CD14-positive monocyte (primary cell): ENCODE measurements at regions not wholly inside any gene's neighbourhood (a gene's known extent, or its start where the extent isn't known, plus 50 kb on each side); places are given as distances from the start of the nearest gene placed in this dataset.

Experiments
- DNase-seq, 3 donors: peaks; one replicate each; pipeline ENCODE4 v3.0.0-alpha.2; 2011 to 2022
- H2AFZ ChIP-seq: 2 replicates; pipeline ENCODE4 v1.6.0; 2012; ENCODE audit warnings: mild to moderate bottlenecking, low read depth, low read length, inconsistent platforms; ENCODE audit not compliant: insufficient read depth, poor library complexity, severe bottlenecking
- H3K27ac ChIP-seq, 2 donors: 1 replicate in 1 of 2; 2 replicates in 1 of 2; pipeline ENCODE4 v1.5.1; 2012 to 2013; ENCODE audit warnings: low read length in 2 of 2, control low read depth in 1 of 2, inconsistent platforms in 1 of 2, low read depth in 1 of 2, mild to moderate bottlenecking in 1 of 2
- H3K27me3 ChIP-seq, 2 donors: one replicate each; pipeline versions ENCODE4 v1.6.0 to v1.6.1; 2011 to 2013; ENCODE audit warnings: low read length in 2 of 2; ENCODE audit not compliant: control insufficient read depth in 2 of 2, insufficient read depth in 2 of 2
- H3K36me3 ChIP-seq, 2 donors: replicated peaks in 1 of 2; 1 replicate in 1 of 2; 2 replicates in 1 of 2; pipeline versions ENCODE4 v1.5.1 to v1.6.1; 2012 to 2013; ENCODE audit warnings: low read length in 2 of 2, control low read depth in 1 of 2, inconsistent platforms in 1 of 2, mild to moderate bottlenecking in 1 of 2; ENCODE audit not compliant: insufficient read depth in 2 of 2, control insufficient read depth in 1 of 2
- H3K4me1 ChIP-seq, 2 donors: 1 replicate in 1 of 2; 2 replicates in 1 of 2; pipeline versions ENCODE4 v1.5.1 to v1.6.1; 2012 to 2013; ENCODE audit warnings: low read length in 2 of 2, control low read depth in 1 of 2, inconsistent platforms in 1 of 2, mild to moderate bottlenecking in 1 of 2, moderate library complexity in 1 of 2; ENCODE audit not compliant: insufficient read depth in 2 of 2, control insufficient read depth in 1 of 2
- H3K4me2 ChIP-seq: replicated peaks from 2 replicates; pipeline ENCODE3; 2012; ENCODE audit warnings: low read length, moderate library complexity, mild to moderate bottlenecking; ENCODE audit not compliant: poor library complexity, severe bottlenecking; ENCODE audit errors: extremely low read depth
- H3K4me3 ChIP-seq, 3 experiments: fragments of 200-600 bp in 1 of 3; sonication (generic) in 1 of 3; replicated peaks in 1 of 3; 1 replicate in 2 of 3; 2 replicates in 1 of 3; pipeline ENCODE4 v1.5.1; 2011 to 2013; ENCODE audit warnings: low read length in 3 of 3, mild to moderate bottlenecking in 3 of 3, control low read depth in 2 of 3, low read depth in 2 of 3, inconsistent platforms in 1 of 3, moderate library complexity in 1 of 3
- H3K79me2 ChIP-seq: 2 replicates; pipeline ENCODE4 v1.6.0; 2012; ENCODE audit warnings: mild to moderate bottlenecking, control low read depth, inconsistent platforms, low read length, moderate library complexity; ENCODE audit not compliant: insufficient read depth
- H3K9ac ChIP-seq: 2 replicates; pipeline ENCODE4 v1.6.0; 2017; ENCODE audit warnings: low read length, mild to moderate bottlenecking; ENCODE audit not compliant: insufficient read depth, poor library complexity, severe bottlenecking
- H3K9me3 ChIP-seq, 2 donors: replicated peaks in 1 of 2; 1 replicate in 1 of 2; 2 replicates in 1 of 2; pipeline versions ENCODE4 v1.5.1 to v1.6.1; 2012 to 2013; ENCODE audit warnings: low read length in 2 of 2, control low read depth in 1 of 2; ENCODE audit not compliant: control insufficient read depth in 1 of 2, insufficient read depth in 1 of 2
- H4K20me1 ChIP-seq: 2 replicates; pipeline ENCODE4 v1.6.0; 2012; ENCODE audit warnings: mild to moderate bottlenecking, low read length, control low read depth, moderate library complexity; ENCODE audit not compliant: insufficient read depth
- H3K27ac Mint-ChIP-seq, 7 donors: one replicate each; pipeline ENCODE4 v1.8.0; 2020; ENCODE audit warnings: mild to moderate bottlenecking in 7 of 7, mixed read lengths in 7 of 7, moderate library complexity in 6 of 7, inconsistent platforms in 2 of 7
- H3K27me3 Mint-ChIP-seq, 3 donors: one replicate each; pipeline ENCODE4 v1.8.0; 2021 to 2022; ENCODE audit warnings: low read depth in 3 of 3, mild to moderate bottlenecking in 3 of 3, mixed read lengths in 3 of 3, moderate library complexity in 3 of 3, inconsistent platforms in 1 of 3
- H3K36me3 Mint-ChIP-seq, 2 donors: one replicate each; pipeline ENCODE4 v1.8.0; 2020; ENCODE audit warnings: mixed read lengths in 2 of 2, inconsistent platforms in 1 of 2, mild to moderate bottlenecking in 1 of 2
- H3K4me1 Mint-ChIP-seq: one replicate; pipeline ENCODE4 v1.8.0; 2020; ENCODE audit warnings: mild to moderate bottlenecking, mixed read lengths
- H3K4me3 Mint-ChIP-seq, 2 donors: one replicate each; pipeline ENCODE4 v1.8.0; 2020; ENCODE audit warnings: mild to moderate bottlenecking in 2 of 2, mixed read lengths in 2 of 2, moderate library complexity in 1 of 2
- H3K9me3 Mint-ChIP-seq, 7 donors: one replicate each; pipeline ENCODE4 v1.8.0; 2020 to 2022; ENCODE audit warnings: mixed read lengths in 7 of 7, mild to moderate bottlenecking in 6 of 7, moderate library complexity in 6 of 7, inconsistent platforms in 2 of 7
- CTCF ChIP-seq: fragments of 200-600 bp; IDR thresholded peaks from one replicate; pipeline ENCODE4 v1.8.0; 2022; ENCODE audit warnings: antibody characterized with exemption, mild to moderate bottlenecking
- WGBS: methylation state at CpG from one replicate; pipeline ENCODE4 v1.1.5; 2013; ENCODE audit warnings: missing lambda C conversion rate; ENCODE audit not compliant: insufficient coverage; 5-methylcytosine and 5-hydroxymethylcytosine counted together
- intact Hi-C, 2 donors: fragments of 100-400 bp; cut with micrococcal nuclease; formaldehyde crosslinking; loops; one replicate each; pipeline versions ENCODE4 v1.15.0 to v1.15.1; 2023

- Histone ChIP-seq H3K4me1 (no peaks in the 10 kb centered on the region), H3K79me2 (no peaks in the 10 kb centered on the region), H3K27ac (no peak overlapping the region), H3K36me3 (no peaks in the 10 kb centered on the region), H4K20me1 (no peaks in the 10 kb centered on the region), H2AFZ (no peak overlapping the region), H3K27me3 (no peaks in the 10 kb centered on the region), H3K9me3 (no peaks in the 10 kb centered on the region), H3K9ac (no peak overlapping the region), H3K4me3 (no peak overlapping the region), H3K4me2 (no peak overlapping the region)
- no peaks in the 10 kb centered on the region for H3K36me3 Mint-ChIP-seq
- H3K9me3 Mint-ChIP-seq, result peaks cover 0 to 2% (median 0%) of the 10 kb centered on the region in 7 donors
- H3K4me3 Mint-ChIP-seq, result no peak overlapping the region
- no peak overlapping the region for H3K27ac Mint-ChIP-seq
- H3K27me3 Mint-ChIP-seq, result peaks cover 1 to 7% (median 4%) of the 10 kb centered on the region in 3 donors
- intact Hi-C loops, result no loop called here
- H3K4me1 Mint-ChIP-seq, result peaks cover 7% of the 10 kb centered on the region
- WGBS, result no CpG with 5 or more reads among the region's 1 CpG
- no peak for TF ChIP-seq CTCF
- no peak for DNase-seq
Observed at GRCh38 chrX:69032601-69033000, 132.7 kb downstream of the PJA1 start.

GRCh38 chrX:69031971-69032391, 133.3 kb downstream of the PJA1 start:
- no CpG with 5 or more reads among the region's 2 CpGs for WGBS
- no peak overlapping the region for H2AFZ ChIP-seq
- TF ChIP-seq CTCF, result no peak

More at GRCh38 chrX:69031971-69032391, 133.3 kb downstream of the PJA1 start:
- H3K36me3 ChIP-seq, result no peaks in the 10 kb centered on the region
- H3K27ac ChIP-seq, result no peak overlapping the region
- no peaks in the 10 kb centered on the region for H3K27me3 ChIP-seq
- Mint-ChIP-seq H3K9me3 (peaks cover 0 to 2% (median 0%) of the 10 kb centered on the region in 7 donors), H3K27ac (no peak overlapping the region), H3K4me1 (peaks cover 11% of the 10 kb centered on the region), H3K36me3 (no peaks in the 10 kb centered on the region), H3K27me3 (peaks cover 1 to 3% (median 2%) of the 10 kb centered on the region in 3 donors), H3K4me3 (no peak overlapping the region)
- H4K20me1 ChIP-seq, result no peaks in the 10 kb centered on the region
- no peak overlapping the region for H3K4me3 ChIP-seq
- H3K9ac ChIP-seq, result no peak overlapping the region
- H3K79me2 ChIP-seq, result no peaks in the 10 kb centered on the region
- DNase-seq, result no peak
- H3K4me1 ChIP-seq, result no peaks in the 10 kb centered on the region
- intact Hi-C loops, result no loop called here
- H3K4me2 ChIP-seq, result no peak overlapping the region
- H3K9me3 ChIP-seq, result no peaks in the 10 kb centered on the region
